G401 (cell line): ENCODE measurements at regions not wholly inside any gene's neighbourhood (a gene's known extent, or its start where the extent isn't known, plus 50 kb on each side); places are given as distances from the start of the nearest gene placed in this dataset.
"Not testable (repeated sequence)": the region's sequence is repeated elsewhere in the genome, so short reads cannot be mapped to it uniquely, and the experiment has no call there.

ENCODE experiments used
- DNase-seq: peaks from one replicate; pipeline ENCODE4 v3.0.0-alpha.2; 2015; ENCODE audit warnings: low spot score
- in situ Hi-C: cut with HindIII; loops from 2 replicates; pipeline ENCODE4 v1.10.0; 2016; ENCODE audit warnings: low sequenced_read_pairs, mixed read lengths

- in situ Hi-C loops: no loop called here
- DNase-seq: no peak
These were observed 50.5 kb upstream of the FOXP2 start for GRCh38 chr7:114364151-114364550.

- DNase-seq: no peak
- in situ Hi-C loops: no loop called here
These were observed 51.3 kb upstream of the FOXP2 start for GRCh38 chr7:114363292-114363691.

- in situ Hi-C loops: no loop called here
- no peak for DNase-seq
These were observed 55.7 kb upstream of the FOXP2 start for GRCh38 chr7:114358911-114359310.

- DNase-seq: no peak
- in situ Hi-C loops: no loop called here
These were observed 58.5 kb upstream of the FOXP2 start for GRCh38 chr7:114356133-114356532.

- no peak for DNase-seq
- in situ Hi-C loops: no loop called here
These were observed 60.3 kb upstream of the FOXP2 start for GRCh38 chr7:114354306-114354705.

GRCh38 chr7:114345494-114345893 lies 69.1 kb upstream of the FOXP2 start:
- in situ Hi-C loops: no loop called here
- DNase-seq: no peak

GRCh38 chr7:114343949-114344708 lies 70.5 kb upstream of the FOXP2 start:
- no peak for DNase-seq

GRCh38 chr7:114342431-114343179 lies 72.0 kb upstream of the FOXP2 start:
- in situ Hi-C loops: no loop called here
- no peak for DNase-seq

More at GRCh38 chr7:114343949-114344708, 70.5 kb upstream of the FOXP2 start:
- in situ Hi-C loops: no loop called here

GRCh38 chr7:114341648-114342047 lies 73.0 kb upstream of the FOXP2 start:
- in situ Hi-C loops: no loop called here
- DNase-seq: no peak

- in situ Hi-C loops: no loop called here
These were observed 79.6 kb upstream of the FOXP2 start for GRCh38 chr7:114334989-114335388.

GRCh38 chr7:114329458-114329857 lies 85.2 kb upstream of the FOXP2 start:
- in situ Hi-C loops: not testable (repeated sequence)

More at GRCh38 chr7:114334989-114335388, 79.6 kb upstream of the FOXP2 start:
- DNase-seq: no peak

GRCh38 chr7:114317450-114318098 lies 97.0 kb upstream of the FOXP2 start:
- DNase-seq: no peak
- in situ Hi-C loops: no loop called here

More at GRCh38 chr7:114329458-114329857, 85.2 kb upstream of the FOXP2 start:
- not testable (repeated sequence) for DNase-seq

GRCh38 chr7:114312649-114313048 lies 102.0 kb upstream of the FOXP2 start:
- in situ Hi-C loops: no loop called here
- no peak for DNase-seq

- DNase-seq: no peak
- in situ Hi-C loops: no loop called here
These were observed 104.1 kb upstream of the FOXP2 start for GRCh38 chr7:114310345-114311110.

- in situ Hi-C loops: no loop called here
These were observed 104.9 kb upstream of the FOXP2 start for GRCh38 chr7:114309729-114310128.

GRCh38 chr7:114303301-114303700 lies 111.3 kb upstream of the FOXP2 start:
- DNase-seq: no peak
- in situ Hi-C loops: no loop called here

More at GRCh38 chr7:114309729-114310128, 104.9 kb upstream of the FOXP2 start:
- DNase-seq: no peak

- no peak for DNase-seq
- in situ Hi-C loops: no loop called here
These were observed 111.8 kb upstream of the FOXP2 start for GRCh38 chr7:114302858-114303257.

GRCh38 chr7:114298011-114298410 lies 116.6 kb upstream of the FOXP2 start:
- DNase-seq: no peak
- in situ Hi-C loops: no loop called here

- in situ Hi-C loops: no loop called here
These were observed 117.5 kb upstream of the FOXP2 start for GRCh38 chr7:114297121-114297520.

More at GRCh38 chr7:114297121-114297520, 117.5 kb upstream of the FOXP2 start:
- DNase-seq: no peak
